HepG2 (cell line): ENCODE measurements at regions not wholly inside any gene's neighbourhood (a gene's known extent, or its start where the extent isn't known, plus 50 kb on each side); places are given as distances from the start of the nearest gene placed in this dataset.

Experiments
- ATAC-seq: fragments of 200-7000 bp; cut with Tn5 transposase; 3 replicates; pipeline ENCODE4 v1.9.1; 2020; ENCODE audit warnings: mild to moderate bottlenecking, moderate library complexity
- BruUV-seq: library from RNA; stranded (reverse); fragments of 400-500 nt; replicated peaks from 2 replicates; lab custom pipeline; 2021; lab: Mats Ljungman, UMichigan
- CTCF ChIA-PET: fragments of 300-600 bp; formaldehyde crosslinking; extraction: SDS; loops from one replicate; lab custom pipeline; 2021; ENCODE audit warnings: low total read pairs, inconsistent platforms, low intra/inter-chr PET ratio; lab: Yijun Ruan, JAX
- POLR2A ChIA-PET: fragments of 350-600 bp; sonication (Branson Sonifier 250); formaldehyde crosslinking; loops from one replicate; lab custom pipeline; 2020; ENCODE audit warnings: antibody characterized with exemption, inconsistent platforms; lab: Yijun Ruan, JAX
- DNase-seq: peaks from one replicate; pipeline ENCODE4 v3.0.0-alpha.2; 2015; ENCODE audit warnings: low spot score
- FAIRE-seq: peaks from 3 replicates; lab custom pipeline; 2011; peaks lifted over from hg19 to GRCh38; lab: Jason Lieb, UNC
- H2AFZ ChIP-seq: one replicate; pipeline ENCODE4 v1.6.1; 2011; ENCODE audit warnings: low read length, inconsistent platforms
- H3K27ac ChIP-seq: fragments of 300-600 bp; 3 replicates; pipeline ENCODE4 v1.8.0; 2011; ENCODE audit warnings: mixed run types, mild to moderate bottlenecking, mixed read lengths, low read length, inconsistent platforms; ENCODE audit not compliant: insufficient read depth; ENCODE audit errors: extremely low read length
- H3K27me3 ChIP-seq, 2 experiments: fragments of 200-600 bp in 1 of 2; 2 replicates in 1 of 2; 3 replicates in 1 of 2; pipeline versions ENCODE4 v1.6.0 to v1.8.0; 2011; ENCODE audit warnings: low read length in 2 of 2, mild to moderate bottlenecking in 2 of 2, moderate library complexity in 2 of 2, inconsistent platforms in 1 of 2; ENCODE audit not compliant: insufficient read depth in 2 of 2, control insufficient read depth in 1 of 2
- H3K36me3 ChIP-seq, 2 experiments: fragments of 200-600 bp in 1 of 2; replicated peaks in 1 of 2; 2 replicates in 1 of 2; 3 replicates in 1 of 2; pipeline versions ENCODE4 v1.5.1 to v1.8.0; 2011; ENCODE audit warnings: low read length in 2 of 2, inconsistent platforms in 1 of 2; ENCODE audit not compliant: insufficient read depth in 2 of 2, control insufficient read depth in 1 of 2
- H3K4me1 ChIP-seq: 2 replicates; pipeline ENCODE4 v1.5.1; 2012; ENCODE audit warnings: low read length, inconsistent platforms; ENCODE audit not compliant: insufficient read depth
- H3K4me2 ChIP-seq: 2 replicates; pipeline ENCODE4 v1.6.0; 2011; ENCODE audit warnings: low read depth, low read length, inconsistent platforms
- H3K4me3 ChIP-seq, 3 experiments: fragments of 200-600 bp in 1 of 3; sonication (generic), shearing (Covaris generic) in 1 of 3; replicated peaks in 1 of 3; 2 replicates each; pipeline ENCODE4 v1.5.1; 2011 to 2016; ENCODE audit warnings: low read length in 3 of 3, inconsistent platforms in 2 of 3, low read depth in 2 of 3, mild to moderate bottlenecking in 2 of 3, control low read depth in 1 of 3, mixed read lengths in 1 of 3; ENCODE audit not compliant: insufficient read depth in 1 of 3
- H3K79me2 ChIP-seq: one replicate; pipeline ENCODE4 v1.6.1; 2011; ENCODE audit warnings: low read length, inconsistent platforms; ENCODE audit not compliant: insufficient read depth
- H3K9ac ChIP-seq: 2 replicates; pipeline ENCODE4 v1.6.0; 2011; ENCODE audit warnings: mild to moderate bottlenecking, low read depth, low read length, inconsistent platforms; ENCODE audit not compliant: insufficient read depth
- H3K9me3 ChIP-seq: 2 replicates; pipeline ENCODE4 v1.5.1; 2012; ENCODE audit warnings: mild to moderate bottlenecking, low read length
- H4K20me1 ChIP-seq: 2 replicates; pipeline ENCODE4 v1.6.0; 2011; ENCODE audit warnings: inconsistent platforms, mild to moderate bottlenecking, low read length, moderate library complexity; ENCODE audit not compliant: insufficient read depth
- CHCHD3 ChIP-seq: sonication (generic); formaldehyde crosslinking; IDR thresholded peaks from 2 replicates; pipeline ENCODE4 v1.8.0; 2022; ENCODE audit warnings: mild to moderate bottlenecking, missing genetic modification reagents, moderate library complexity
- EP300 ChIP-seq, 3 experiments: sonication (generic) in 1 of 3; formaldehyde crosslinking in 1 of 3; IDR thresholded peaks; 2 replicates each; pipeline versions ENCODE4 v1.5.1 to v1.6.1; 2011 to 2020; ENCODE audit warnings: low read depth in 2 of 3, low read length in 2 of 3, borderline replicate concordance in 1 of 3, improper control_type of control experiment in 1 of 3, mild to moderate bottlenecking in 1 of 3, missing genetic modification reagents in 1 of 3, moderate library complexity in 1 of 3
- JDP2 ChIP-seq: sonication (generic); formaldehyde crosslinking; IDR thresholded peaks from 2 replicates; pipeline ENCODE4 v1.8.1; 2022; ENCODE audit warnings: missing genetic modification reagents, borderline replicate concordance
- MIER3 ChIP-seq: IDR thresholded peaks from 2 replicates; pipeline ENCODE4 v1.6.1; 2016; ENCODE audit warnings: missing compliant biosample characterization, borderline replicate concordance
- NPAS2 ChIP-seq: sonication (generic); formaldehyde crosslinking; IDR thresholded peaks from 2 replicates; pipeline ENCODE4 v1.8.0; 2022; ENCODE audit warnings: mild to moderate bottlenecking, missing genetic modification reagents, borderline replicate concordance
- PAF1 ChIP-seq: IDR thresholded peaks from 2 replicates; pipeline ENCODE4 v1.6.1; 2016; ENCODE audit warnings: missing genetic modification reagents, missing compliant biosample characterization
- WGBS: methylation state at CpG from one replicate; pipeline ENCODE4 v1.1.6; 2017; ENCODE audit warnings: low lambda C conversion rate; 5-methylcytosine and 5-hydroxymethylcytosine counted together
- in situ Hi-C: cut with HindIII; loops from 2 replicates; pipeline ENCODE4 v1.10.0; 2017; ENCODE audit warnings: low pct_unique_long_range_greater_than_20kb; ENCODE audit not compliant: extremely low pct_ligation_motif_present
- intact Hi-C: fragments of 100-400 bp; cut with micrococcal nuclease; formaldehyde crosslinking; loops from one replicate; pipeline ENCODE4 v1.10.0; 2022; ENCODE audit not compliant: unreplicated experiment

- intact Hi-C loops: loop anchor here (1.0 kb wide), 1 partner anchor 85 kb away; no protein-coding TSS in a partner anchor
- Histone ChIP-seq H3K9ac (no peak overlapping the region), H4K20me1 (no peaks in the 10 kb centered on the region), H3K36me3 (no peaks in the 10 kb centered on the region), H3K9me3 (no peaks in the 10 kb centered on the region), H3K4me1 (peaks cover 28% of the 10 kb centered on the region), H3K79me2 (no peaks in the 10 kb centered on the region), H2AFZ (no peak overlapping the region), H3K27ac (no peak overlapping the region), H3K4me2 (no peak overlapping the region), H3K27me3 (no peaks in the 10 kb centered on the region), H3K4me3 (no peak overlapping the region)
- no peak for DNase-seq
- no peak for FAIRE-seq
- BruUV-seq: no TSS peak
- WGBS: 80% methylated on average over 10 of the region's 10 CpGs
- in situ Hi-C loops: loop anchor here (5.0 kb wide), 1 partner anchor 86 kb away; the partner anchor contains the start of gene OSBPL3
- CTCF ChIA-PET: interaction anchor here (1.9 to 2.9 kb wide), 3 partner anchors 173 to 257 kb away, joined by 8 to 27 read pairs (median 26); no protein-coding TSS in a partner anchor
- POLR2A ChIA-PET: no interaction called here
- TF ChIP-seq PAF1 (no peak), EP300 (IDR thresholded peaks at IDR 0.05; ENCODE audit: low read depth in 2 of 2, low read length in 2 of 2) (no peak), EP300 (CRISPR knock-in tag; IDR thresholded peaks at IDR 0.05; ENCODE audit: borderline replicate concordance) (no peak), CHCHD3 (CRISPR knock-in tag) (no peak), JDP2 (CRISPR knock-in tag) (no peak), NPAS2 (CRISPR knock-in tag) (no peak), MIER3 (CRISPR knock-in tag) (no peak)
- ATAC-seq: no peak
Measured at GRCh38 chr7:25068502-25069213, 56.4 kb downstream of the CYCS start.
